Sigmoid colon (tissue), 6 donors: ENCODE measurements at regions not wholly inside any gene's neighbourhood (a gene's known extent, or its start where the extent isn't known, plus 50 kb on each side); places are given as distances from the start of the nearest gene placed in this dataset.

Experiments used
- DNase-seq: peaks from one replicate; pipeline ENCODE4 v3.0.0-alpha.2; 2019
- H3K27ac ChIP-seq, 4 donors: fragments of 200-600 bp; sonication (generic); one replicate each; pipeline ENCODE4 v1.5.1; 2016 to 2019; ENCODE audit warnings: mild to moderate bottlenecking in 1 of 4
- H3K27me3 ChIP-seq, 3 donors: fragments of 200-600 bp; sonication (generic); one replicate each; pipeline ENCODE4 v1.5.1; 2019; ENCODE audit warnings: mild to moderate bottlenecking in 1 of 3
- H3K36me3 ChIP-seq, 4 donors: fragments of 200-600 bp; sonication (generic); one replicate each; pipeline ENCODE4 v1.5.1; 2016 to 2019
- H3K4me1 ChIP-seq, 4 donors: fragments of 200-600 bp; sonication (generic); one replicate each; pipeline ENCODE4 v1.5.1; 2017 to 2019
- H3K4me3 ChIP-seq, 4 donors: fragments of 200-600 bp; sonication (generic); one replicate each; pipeline ENCODE4 v1.5.1; 2017 to 2019; ENCODE audit warnings: mild to moderate bottlenecking in 2 of 4, moderate library complexity in 1 of 4
- H3K9me3 ChIP-seq, 4 donors: fragments of 200-600 bp in 3 of 4; sonication (generic) in 3 of 4; one replicate each; pipeline versions ENCODE4 v1.5.1 to v1.6.1; 2013 to 2019
- CTCF ChIP-seq, 4 experiments: fragments of 450-650 bp in 3 of 4; fragments of 200-600 bp in 1 of 4; IDR thresholded peaks; one replicate each; pipeline ENCODE4 v1.5.1; 2016 to 2019; ENCODE audit warnings: antibody characterized with exemption in 4 of 4, mild to moderate bottlenecking in 3 of 4, moderate library complexity in 2 of 4
- EP300 ChIP-seq, 4 donors: sonication (generic); formaldehyde crosslinking; IDR thresholded peaks; one replicate each; pipeline ENCODE4 v1.6.1; 2017; ENCODE audit warnings: antibody characterized with exemption in 4 of 4
- POLR2A ChIP-seq, 2 donors: fragments of 450-650 bp; IDR thresholded peaks; one replicate each; pipeline ENCODE4 v1.6.1; 2016; ENCODE audit warnings: antibody characterized with exemption in 2 of 2, mild to moderate bottlenecking in 2 of 2, moderate library complexity in 2 of 2
- POLR2AphosphoS5 ChIP-seq, 4 donors: sonication (generic); formaldehyde crosslinking; IDR thresholded peaks; one replicate each; pipeline ENCODE4 v1.6.1; 2017; ENCODE audit warnings: antibody characterized with exemption in 4 of 4
- WGBS, 2 donors: extraction: QIAGEN DNeasy Blood & Tissue Kit; methylation state at CpG; one replicate each; pipeline ENCODE4 v1.1.7; 2013; 5-methylcytosine and 5-hydroxymethylcytosine counted together
- intact Hi-C: fragments of 100-400 bp; cut with DNase I; formaldehyde crosslinking; loops from one replicate; pipeline ENCODE4 v1.15.1; 2023
- donor health status: healthy with polysubstance abuse.
- donor health status: healthy.

GRCh38 chr7:153010416-153010815 is 250.9 kb downstream of the ACTR3B start:
- no peak overlapping the region for H3K27ac ChIP-seq
- intact Hi-C loops: no loop called here

GRCh38 chr7:153012203-153012602 is 252.7 kb downstream of the ACTR3B start:
- Histone ChIP-seq H3K27ac (no peak overlapping the region), H3K4me1 (no peaks in the 10 kb centered on the region), H3K9me3 (no peaks in the 10 kb centered on the region), H3K27me3 (no peaks in the 10 kb centered on the region), H3K36me3 (no peaks in the 10 kb centered on the region), H3K4me3 (no peak overlapping the region)
- 84 to 85% methylated on average over 4 of the region's 4 CpGs for whole genome bisulfite sequencing, 2 donors
- TF ChIP-seq EP300 (IDR thresholded peaks at IDR 0.05) (no peak), CTCF (IDR thresholded peaks at IDR 0.05) (no peak), POLR2A (IDR thresholded peaks at IDR 0.05) (no peak), POLR2AphosphoS5 (IDR thresholded peaks at IDR 0.05) (no peak)
- no peak for DNase-seq
- intact Hi-C loops: no loop called here

More at GRCh38 chr7:153010416-153010815, 250.9 kb downstream of the ACTR3B start:
- Histone ChIP-seq H3K36me3 (no peaks in the 10 kb centered on the region), H3K4me3 (no peak overlapping the region), H3K9me3 (no peaks in the 10 kb centered on the region), H3K4me1 (no peaks in the 10 kb centered on the region), H3K27me3 (no peaks in the 10 kb centered on the region)
- 89 to 91% methylated on average over 10 of the region's 10 CpGs for WGBS, 2 donors
- no peak for DNase-seq
- no peak for TF ChIP-seq POLR2AphosphoS5 (IDR thresholded peaks at IDR 0.05)
- no peak for TF ChIP-seq EP300 (IDR thresholded peaks at IDR 0.05)

- Histone ChIP-seq H3K36me3 (no peaks in the 10 kb centered on the region), H3K9me3 (no peaks in the 10 kb centered on the region), H3K27ac (no peak overlapping the region), H3K4me3 (no peak overlapping the region), H3K4me1 (no peaks in the 10 kb centered on the region), H3K27me3 (no peaks in the 10 kb centered on the region)
- DNase-seq: no peak
- TF ChIP-seq POLR2AphosphoS5 (IDR thresholded peaks at IDR 0.05) (no peak), EP300 (IDR thresholded peaks at IDR 0.05) (no peak), CTCF (IDR thresholded peaks at IDR 0.05) (no peak), POLR2A (IDR thresholded peaks at IDR 0.05) (no peak)
- intact Hi-C loops: no loop called here
- WGBS, 2 donors: 54 to 63% methylated on average over 14 of the region's 14 CpGs
Observed at GRCh38 chr7:153017223-153017622, 257.7 kb downstream of the ACTR3B start.

GRCh38 chr7:153021542-153021941 is 262.0 kb downstream of the ACTR3B start:
- H3K4me3 ChIP-seq: no peak overlapping the region
- WGBS, 2 donors: 77% methylated on average over 6 of the region's 6 CpGs
- intact Hi-C loops: no loop called here

GRCh38 chr7:153022475-153023193 is 263.1 kb downstream of the ACTR3B start:
- H3K27ac ChIP-seq: no peak overlapping the region
- DNase-seq: no peak
- H3K4me1 ChIP-seq: no peaks in the 10 kb centered on the region
- no peaks in the 10 kb centered on the region for H3K9me3 ChIP-seq
- 57 to 59% methylated on average over 12 of the region's 12 CpGs for WGBS, 2 donors
- no peak for TF ChIP-seq POLR2A (IDR thresholded peaks at IDR 0.05)
- TF ChIP-seq POLR2AphosphoS5 (IDR thresholded peaks at IDR 0.05): no peak
- no peak for TF ChIP-seq CTCF (IDR thresholded peaks at IDR 0.05)
- TF ChIP-seq EP300 (IDR thresholded peaks at IDR 0.05): no peak
- intact Hi-C loops: no loop called here
- H3K27me3 ChIP-seq: no peaks in the 10 kb centered on the region
- H3K36me3 ChIP-seq: no peaks in the 10 kb centered on the region
- no peak overlapping the region for H3K4me3 ChIP-seq

More at GRCh38 chr7:153021542-153021941, 262.0 kb downstream of the ACTR3B start:
- H3K4me1 ChIP-seq: no peaks in the 10 kb centered on the region
- no peak for DNase-seq
- no peak overlapping the region for H3K27ac ChIP-seq
- TF ChIP-seq EP300 (IDR thresholded peaks at IDR 0.05): no peak
- no peak for TF ChIP-seq CTCF (IDR thresholded peaks at IDR 0.05)
- no peak for TF ChIP-seq POLR2A (IDR thresholded peaks at IDR 0.05)
- TF ChIP-seq POLR2AphosphoS5 (IDR thresholded peaks at IDR 0.05): no peak
- no peaks in the 10 kb centered on the region for H3K27me3 ChIP-seq
- H3K36me3 ChIP-seq: no peaks in the 10 kb centered on the region
- H3K9me3 ChIP-seq: no peaks in the 10 kb centered on the region
